HPDE6-E6E7 (cell line): ENCODE measurements at regions not wholly inside any gene's neighbourhood (a gene's known extent, or its start where the extent isn't known, plus 50 kb on each side); places are given as distances from the start of the nearest gene placed in this dataset.

ENCODE experiments used
- DNase-seq: peaks from one replicate; pipeline ENCODE4 v3.0.0; 2011; ENCODE audit warnings: missing footprints; ENCODE audit errors: extremely low spot score

DNA sequence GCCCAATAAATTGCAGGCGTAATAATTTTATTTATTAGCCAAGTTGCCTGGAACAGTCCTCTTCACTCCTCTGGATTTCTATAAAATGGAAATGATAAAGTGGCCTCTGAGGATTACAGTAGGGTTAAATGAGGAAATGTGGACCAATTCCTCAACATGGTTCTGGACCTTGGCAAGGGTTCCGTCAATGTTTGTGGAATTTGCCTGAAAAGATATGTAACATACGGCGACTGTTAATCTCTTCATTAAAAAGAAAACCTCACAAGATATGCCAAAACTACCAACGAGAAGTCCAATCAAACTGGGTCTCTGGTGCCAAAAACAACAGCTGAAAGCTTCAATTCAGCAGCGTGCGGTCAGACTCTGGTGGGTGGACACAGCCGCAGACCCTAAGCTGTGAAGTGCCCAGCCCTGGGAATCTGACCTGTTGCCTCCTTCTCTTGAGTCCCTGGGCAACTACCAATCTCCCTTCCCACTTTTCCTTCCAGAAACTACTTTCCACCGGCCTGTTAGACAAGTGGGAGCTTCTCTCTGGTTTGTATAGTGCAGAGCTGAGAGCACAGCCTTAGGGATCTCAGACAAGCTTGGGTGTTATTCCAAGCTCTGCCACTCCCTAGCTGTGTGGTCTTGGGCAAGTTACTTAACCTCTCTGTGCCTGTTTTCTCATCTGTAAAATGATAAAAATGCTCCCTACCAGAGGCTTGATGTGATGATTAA lies 190.5 kb upstream of the GSC start:
- DNase-seq, result no peak

DNA sequence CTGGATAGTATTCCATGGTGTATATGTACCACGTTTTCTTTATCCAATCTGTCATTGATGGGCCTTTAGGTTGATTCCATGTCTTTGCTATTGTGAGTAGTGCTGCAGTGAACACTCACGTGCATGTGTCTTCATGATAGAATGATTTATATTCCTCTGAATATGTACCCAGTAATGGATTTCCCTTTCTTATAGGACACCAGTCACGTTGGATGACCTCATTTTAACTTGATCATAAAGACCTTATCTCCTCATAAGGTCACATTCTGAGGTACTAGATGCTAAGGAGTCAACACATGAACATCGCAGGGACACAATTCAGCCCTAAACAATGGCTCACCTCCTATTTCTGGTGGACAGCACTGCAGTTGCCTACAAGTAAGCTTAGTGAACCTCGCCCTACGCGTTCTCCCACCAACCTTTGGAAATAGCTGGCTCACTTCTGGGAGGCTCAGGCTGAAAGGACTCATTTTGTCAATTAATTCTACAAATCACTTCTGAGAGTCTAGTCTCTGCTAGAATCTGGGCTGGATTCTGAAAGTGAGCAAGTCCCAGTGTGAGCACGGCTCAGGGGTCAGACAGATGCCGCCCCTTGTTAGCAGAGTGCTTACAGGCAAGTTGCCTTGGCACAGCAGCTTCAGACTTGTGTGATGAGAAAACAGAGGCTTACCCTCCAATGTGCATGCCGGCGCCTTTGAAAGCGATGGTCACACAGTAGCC lies 183.8 kb upstream of the GSC start:
- no peak for DNase-seq

DNA sequence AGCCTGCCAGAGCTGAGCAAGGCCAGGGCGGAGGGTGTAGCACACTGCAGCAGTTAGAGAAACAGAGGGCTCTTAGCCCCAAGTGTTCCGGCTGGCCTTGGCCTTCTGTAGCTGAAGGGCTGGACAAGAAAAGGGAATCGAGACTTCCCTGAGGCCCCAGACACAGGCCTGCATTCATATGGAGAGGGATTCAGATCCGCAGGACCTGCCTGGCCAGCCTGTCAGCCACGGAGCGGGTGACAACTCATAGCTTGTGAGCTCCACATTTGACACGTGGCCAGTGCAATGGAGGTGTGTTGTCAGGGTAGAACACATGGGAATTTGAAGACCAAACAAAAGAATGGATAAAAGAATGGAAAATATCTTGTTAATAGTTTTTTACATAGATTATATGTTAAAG lies 182.2 kb upstream of the GSC start:
- no peak for DNase-seq

DNA sequence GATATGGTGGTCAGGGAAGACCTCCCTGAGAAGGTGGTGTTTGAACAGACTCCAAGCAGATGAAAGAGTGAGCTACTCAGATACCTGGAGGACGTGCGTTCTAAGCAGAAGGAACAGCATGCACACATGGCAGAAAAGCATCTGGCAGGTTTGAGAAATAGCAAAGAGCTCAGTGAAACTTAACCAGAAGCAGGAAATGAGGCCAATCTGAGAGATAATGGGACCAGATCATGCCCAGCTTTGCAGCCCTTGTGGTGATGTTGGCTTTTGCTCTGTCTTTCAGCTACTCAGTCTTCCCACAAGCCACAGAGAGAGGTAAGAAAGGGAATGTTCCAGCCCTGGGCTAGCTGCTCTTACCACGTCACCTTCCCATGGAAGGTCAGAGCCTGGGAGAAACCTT lies 176.3 kb upstream of the GSC start:
- DNase-seq, result no peak

GRCh38 chr14:94945615-94946014 lies 175.7 kb upstream of the GSC start:
- DNase-seq, result no peak

GRCh38 chr14:94944636-94945258 lies 174.8 kb upstream of the GSC start:
- no peak for DNase-seq

DNA sequence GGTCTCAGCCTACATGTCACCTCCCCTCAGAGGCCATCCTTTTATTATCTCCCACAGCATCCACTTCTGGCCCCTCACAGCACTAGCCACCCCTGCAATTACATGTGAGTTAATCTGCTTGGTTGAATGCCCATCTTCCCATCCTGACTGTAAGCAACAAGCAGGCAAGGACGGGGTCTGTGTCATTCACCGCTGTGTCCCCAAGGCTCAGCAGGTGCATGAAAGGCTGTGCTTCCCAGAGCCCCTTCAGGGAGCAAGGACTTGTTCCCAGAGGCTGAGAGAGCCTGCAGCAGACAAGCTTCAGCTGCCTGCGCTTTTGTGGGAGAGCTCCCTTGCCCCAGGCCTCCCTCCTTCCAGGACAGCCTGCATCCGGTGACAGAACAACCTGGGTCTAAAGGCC lies 172.7 kb upstream of the GSC start:
- no peak for DNase-seq

- no peak for DNase-seq
These were observed 171.4 kb upstream of the GSC start for GRCh38 chr14:94941311-94941710.

DNA sequence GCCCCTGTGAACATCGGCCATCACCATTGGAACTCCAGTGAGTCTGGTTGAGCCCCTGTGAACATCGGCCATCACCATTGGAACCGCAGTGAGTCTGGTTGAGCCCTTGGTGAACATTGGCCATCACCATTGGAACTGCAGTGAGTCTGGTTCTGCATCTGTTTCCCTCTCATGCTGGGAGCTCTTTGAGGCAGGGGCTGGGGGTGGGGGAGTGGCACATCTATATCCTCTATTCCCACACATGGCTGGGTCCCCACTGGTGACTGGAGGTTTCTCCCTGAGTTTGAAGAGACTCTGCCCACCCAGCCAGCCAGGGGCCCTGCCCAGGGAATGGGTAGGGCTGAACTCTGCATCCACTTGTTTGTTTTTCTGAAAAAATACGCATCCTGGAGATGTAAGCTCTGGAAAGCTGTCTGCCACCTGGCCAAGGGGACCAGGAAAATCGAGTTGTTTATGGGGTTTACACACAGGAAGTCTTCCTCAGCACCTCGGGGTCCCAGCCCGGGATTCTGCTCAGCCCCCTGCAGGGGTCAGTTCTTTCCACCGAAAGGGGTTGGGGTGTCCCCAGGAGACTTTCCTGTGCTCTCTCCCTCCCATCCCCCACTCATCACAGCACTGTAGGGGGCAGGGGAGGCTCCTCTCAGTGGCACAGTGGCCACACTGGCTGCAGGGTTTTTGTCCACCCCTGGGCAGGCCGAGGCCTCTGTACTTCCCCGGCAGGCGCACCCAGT lies 170.5 kb upstream of the GSC start:
- no peak for DNase-seq

DNA sequence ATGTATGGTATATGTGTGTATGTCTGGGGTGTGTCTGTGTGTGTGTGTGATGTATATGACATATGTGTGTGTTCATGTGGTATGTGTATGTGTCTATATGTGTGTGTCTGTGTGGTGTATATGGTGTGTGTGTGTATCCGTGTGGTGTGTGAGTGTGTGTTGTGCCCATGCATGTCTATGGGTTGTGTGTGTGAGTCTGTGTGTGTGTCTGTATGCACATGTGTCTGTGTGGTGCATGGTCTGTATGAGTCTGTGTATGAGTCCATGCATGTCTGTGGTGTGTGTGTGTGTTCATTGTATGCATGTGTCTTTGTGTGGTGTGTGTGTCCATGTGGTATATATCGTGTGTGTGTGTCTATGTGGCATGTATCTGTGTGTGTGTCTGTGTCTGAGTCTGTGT lies 168.1 kb upstream of the GSC start:
- DNase-seq, result no peak

- no peak for DNase-seq
These were observed 167.2 kb upstream of the GSC start for GRCh38 chr14:94936901-94937685.

DNA sequence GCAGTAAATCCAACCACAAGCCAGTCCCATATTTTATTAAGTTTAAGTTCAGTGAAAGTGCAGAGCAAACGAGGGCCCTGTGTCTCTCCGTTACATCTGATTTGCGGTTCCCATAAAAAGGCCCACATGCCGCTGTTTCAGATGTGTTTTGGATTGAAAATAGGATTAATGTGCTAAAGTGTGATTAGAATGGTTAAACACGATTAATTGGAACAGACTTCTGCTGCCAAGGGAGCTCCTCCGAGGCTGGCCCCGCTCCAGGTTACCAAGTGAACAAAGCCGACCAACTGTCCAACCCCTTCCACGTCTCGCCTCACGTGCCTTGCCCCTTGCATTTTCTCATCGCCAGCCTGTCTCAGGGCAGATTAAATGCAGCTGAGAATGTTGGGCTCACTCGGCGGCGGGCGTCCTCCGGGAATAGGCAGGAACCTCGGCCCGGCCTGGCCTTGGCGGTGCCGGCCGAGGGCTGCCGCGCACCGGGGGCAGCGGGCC lies 166.5 kb upstream of the GSC start:
- no peak for DNase-seq

DNA sequence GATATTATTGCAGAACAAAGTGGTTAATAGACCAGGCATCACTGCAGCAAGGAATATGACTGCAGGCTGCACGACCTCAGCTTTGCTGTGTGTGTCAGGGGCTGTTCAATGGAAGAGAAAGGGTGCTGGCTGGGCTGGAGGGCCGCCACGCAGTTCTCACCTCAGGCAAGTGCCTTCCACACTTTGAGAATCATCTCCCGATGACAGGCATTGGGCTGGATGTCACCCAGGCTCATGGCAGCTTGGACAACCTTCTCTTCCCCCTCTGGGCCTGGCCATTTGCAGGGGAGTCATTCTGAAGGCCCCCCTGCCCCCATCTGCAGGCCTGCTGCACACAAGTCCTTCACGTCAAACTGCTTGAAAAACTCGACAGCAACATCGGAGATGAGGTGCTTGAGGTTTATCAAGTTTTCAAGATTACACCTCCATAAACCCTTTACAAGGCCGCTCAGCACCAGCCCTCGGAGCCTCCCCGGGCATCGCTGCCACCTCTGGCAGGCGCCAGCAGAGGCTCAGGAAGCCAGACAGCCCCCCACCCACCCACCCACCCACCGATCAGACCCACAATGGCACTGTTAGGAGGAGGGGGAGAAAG lies 165.9 kb upstream of the GSC start:
- DNase-seq, result no peak

DNA sequence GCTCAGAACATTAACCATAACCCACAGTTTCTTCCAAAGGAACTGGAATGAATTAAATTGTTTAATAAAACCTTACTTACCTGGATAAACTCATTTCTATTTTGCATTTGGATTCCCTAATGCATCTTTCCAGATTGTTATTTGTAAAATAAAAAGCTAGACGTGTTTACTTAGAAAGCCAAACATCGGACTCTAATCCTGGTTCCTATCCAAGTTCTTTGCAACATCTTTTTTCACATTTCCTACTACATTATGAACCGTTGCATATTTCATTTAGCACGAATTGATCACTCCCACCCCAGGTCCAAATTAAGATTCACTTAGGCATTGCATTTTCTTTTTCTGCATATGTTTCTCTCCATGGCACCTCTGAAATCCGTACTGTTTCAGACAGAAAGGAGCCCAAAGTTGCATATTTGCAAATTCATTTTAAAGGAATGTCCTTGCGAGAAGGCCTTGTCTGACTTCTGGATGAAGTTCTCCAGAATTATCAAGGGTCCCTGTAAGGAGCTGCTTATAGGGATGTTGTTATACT lies 164.4 kb upstream of the GSC start:
- DNase-seq, result no peak

DNA sequence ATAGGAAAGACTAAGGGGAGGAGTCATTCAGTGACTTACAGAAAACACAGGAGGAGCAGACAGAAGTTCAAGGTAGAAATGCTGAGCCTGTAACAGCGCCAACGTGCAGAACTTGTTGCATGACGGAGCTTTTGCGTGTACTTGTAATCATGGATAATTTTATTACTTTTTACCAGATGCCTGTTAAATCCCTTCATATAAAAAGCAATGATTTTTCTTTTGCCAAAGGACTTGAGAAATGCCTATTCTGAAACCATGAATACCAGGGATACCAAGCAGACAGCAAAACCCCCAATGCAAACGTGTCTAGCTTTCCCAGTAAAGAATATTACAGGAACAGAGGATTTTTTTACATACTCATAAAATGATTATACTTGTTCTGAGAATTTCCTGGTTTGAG lies 163.6 kb upstream of the GSC start:
- no peak for DNase-seq

DNA sequence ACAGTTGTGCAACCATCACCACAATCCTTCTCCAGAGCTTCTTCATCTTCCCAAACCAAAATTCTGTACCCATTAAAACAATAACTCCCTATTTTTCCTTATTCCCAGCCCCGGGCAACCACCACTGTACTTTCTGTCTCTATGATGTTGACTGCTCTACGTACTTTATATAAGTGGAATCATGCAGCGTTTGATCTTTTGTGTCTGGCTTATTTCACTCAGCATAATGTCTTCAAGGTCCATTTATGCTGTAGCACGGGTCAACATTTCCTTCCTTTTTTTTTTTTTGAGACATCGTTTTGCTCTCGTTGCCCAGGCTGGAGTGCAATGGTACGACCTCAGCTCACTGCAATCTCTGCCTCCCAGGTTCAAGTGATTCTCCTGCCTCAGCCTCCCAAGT lies 162.7 kb upstream of the GSC start:
- DNase-seq, result no peak

GRCh38 chr14:94930690-94931089 lies 160.8 kb upstream of the GSC start:
- DNase-seq, result no peak

DNA sequence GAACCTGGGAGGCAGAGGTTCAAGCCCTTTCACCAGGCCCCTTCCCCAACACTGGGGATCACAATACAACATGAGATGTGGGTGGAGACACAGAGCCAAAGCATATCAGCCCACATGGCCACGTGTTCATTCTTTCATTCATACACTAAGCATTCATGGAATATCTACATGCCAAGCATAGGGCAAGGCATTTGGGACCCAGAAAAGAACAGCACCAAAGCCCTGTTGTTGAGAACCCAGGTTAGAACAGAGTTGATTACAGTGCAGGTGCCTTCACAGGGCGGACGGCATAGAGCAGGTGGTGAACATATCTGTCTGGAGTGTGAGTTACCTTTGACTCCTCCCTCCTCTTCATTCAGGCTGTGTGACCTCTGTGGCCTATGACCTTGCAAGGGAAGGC lies 159.4 kb upstream of the GSC start:
- no peak for DNase-seq

- DNase-seq, result no peak
These were observed 156.3 kb upstream of the GSC start for GRCh38 chr14:94926176-94926575.

DNA sequence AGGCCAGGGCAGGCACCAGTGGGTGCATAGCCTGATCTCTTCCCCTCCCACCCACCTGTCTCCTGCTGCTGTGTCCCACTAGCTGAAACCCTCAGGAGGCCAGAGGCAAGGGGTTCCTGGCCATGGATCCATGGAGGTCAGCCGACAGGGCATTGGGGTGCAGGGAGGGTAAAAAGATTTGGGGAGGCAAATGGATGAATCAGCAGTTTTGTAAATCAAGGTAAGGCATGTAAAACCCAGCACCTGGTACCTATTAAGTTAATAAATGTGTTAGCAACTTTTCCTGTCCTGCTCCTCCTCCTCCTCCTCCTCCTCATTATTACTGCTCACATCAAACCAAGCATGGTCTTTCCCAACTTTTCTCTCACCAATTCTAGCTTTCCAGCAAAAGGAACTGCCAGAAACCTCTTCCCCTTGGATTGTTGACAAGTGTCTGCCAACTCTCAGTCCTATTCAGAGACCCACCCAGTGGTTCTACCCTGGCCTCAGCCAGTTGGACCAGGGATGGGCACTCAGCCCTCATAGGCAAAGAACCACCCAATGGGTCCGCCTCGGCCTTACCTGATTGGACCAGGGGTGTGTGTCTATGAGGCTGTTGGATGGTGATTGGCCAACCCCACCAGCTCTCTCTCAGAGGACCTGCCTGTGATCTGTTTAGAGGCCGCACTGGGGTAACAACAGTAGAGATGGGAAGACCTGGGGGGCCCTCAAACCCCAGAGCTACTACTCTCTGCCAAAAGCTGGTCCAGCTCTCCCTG lies 155.7 kb upstream of the GSC start:
- DNase-seq, result no peak
